HL-60/S4 treated with phorbol 12-myristate 13-acetate at 8.2 ng/mL for 4 days and 3 days (cell line): ENCODE measurements at regions not wholly inside any gene's neighbourhood (a gene's known extent, or its start where the extent isn't known, plus 50 kb on each side); places are given as distances from the start of the nearest gene placed in this dataset.

Source experiments
- in situ Hi-C: fragments of 300-500 bp; cut with MboI; formaldehyde crosslinking; loops from 2 replicates; pipeline ENCODE4 v1.15.0; 2022; ENCODE audit warnings: low sequenced_read_pairs

- in situ Hi-C loops, result no loop called here
Measured at GRCh38 chr1:239861985-239862384, 229.7 kb upstream of the FMN2 start.

- in situ Hi-C loops, result no loop called here
Measured at GRCh38 chr1:239868058-239868832, 223.4 kb upstream of the FMN2 start.

GRCh38 chr1:239870194-239870593 is 221.5 kb upstream of the FMN2 start:
- in situ Hi-C loops, result no loop called here

- in situ Hi-C loops, result no loop called here
Measured at GRCh38 chr1:239872626-239873025, 219.1 kb upstream of the FMN2 start.

- in situ Hi-C loops, result loop anchor here (25.0 kb wide), 1 partner anchor 463 kb away; no protein-coding TSS in a partner anchor
Measured at GRCh38 chr1:239874831-239875230, 216.9 kb upstream of the FMN2 start.

- in situ Hi-C loops, result loop anchor here (25.0 kb wide), 1 partner anchor 467 kb away; no protein-coding TSS in a partner anchor
Measured at GRCh38 chr1:239879321-239880170, 212.1 kb upstream of the FMN2 start.

- in situ Hi-C loops, result loop anchor here (25.0 kb wide), 1 partner anchor 471 kb away; no protein-coding TSS in a partner anchor
Measured at GRCh38 chr1:239882967-239883366, 208.7 kb upstream of the FMN2 start.

GRCh38 chr1:239884796-239885195 is 206.9 kb upstream of the FMN2 start:
- in situ Hi-C loops, result loop anchor here (25.0 kb wide), 1 partner anchor 472 kb away; no protein-coding TSS in a partner anchor

- in situ Hi-C loops, result loop anchor here (25.0 kb wide), 1 partner anchor 474 kb away; no protein-coding TSS in a partner anchor
Measured at GRCh38 chr1:239886266-239886665, 205.4 kb upstream of the FMN2 start.

- in situ Hi-C loops, result loop anchor here (25.0 kb wide), 1 partner anchor 476 kb away; no protein-coding TSS in a partner anchor
Measured at GRCh38 chr1:239888639-239889038, 203.0 kb upstream of the FMN2 start.

GRCh38 chr1:239891621-239892358 is 199.9 kb upstream of the FMN2 start:
- in situ Hi-C loops, result loop anchor here (25.0 kb wide), 1 partner anchor 479 kb away; no protein-coding TSS in a partner anchor

- in situ Hi-C loops, result loop anchor here (25.0 kb wide), 1 partner anchor 480 kb away; no protein-coding TSS in a partner anchor
Measured at GRCh38 chr1:239892602-239893001, 199.1 kb upstream of the FMN2 start.

GRCh38 chr1:239893127-239893731 is 198.5 kb upstream of the FMN2 start:
- in situ Hi-C loops, result loop anchor here (25.0 kb wide), 1 partner anchor 481 kb away; no protein-coding TSS in a partner anchor

GRCh38 chr1:239896569-239896968 is 195.1 kb upstream of the FMN2 start:
- in situ Hi-C loops, result loop anchor here (25.0 kb wide), 1 partner anchor 484 kb away; no protein-coding TSS in a partner anchor

- in situ Hi-C loops, result loop anchor here (25.0 kb wide), 1 partner anchor 485 kb away; no protein-coding TSS in a partner anchor
Measured at GRCh38 chr1:239896980-239897379, 194.7 kb upstream of the FMN2 start.

- in situ Hi-C loops, result loop anchor here (25.0 kb wide), 1 partner anchor 485 kb away; no protein-coding TSS in a partner anchor
Measured at GRCh38 chr1:239897458-239897857, 194.2 kb upstream of the FMN2 start.

- in situ Hi-C loops, result loop anchor here (25.0 kb wide), 1 partner anchor 486 kb away; no protein-coding TSS in a partner anchor
Measured at GRCh38 chr1:239898062-239898730, 193.5 kb upstream of the FMN2 start.

GRCh38 chr1:239899747-239900146 is 191.9 kb upstream of the FMN2 start:
- in situ Hi-C loops, result loop anchor here (25.0 kb wide), 1 partner anchor 487 kb away; no protein-coding TSS in a partner anchor

- in situ Hi-C loops, result no loop called here
Measured at GRCh38 chr1:239906394-239906793, 185.3 kb upstream of the FMN2 start.
